Femur (tissue), 1 donor: ENCODE measurements at regions not wholly inside any gene's neighbourhood (a gene's known extent, or its start where the extent isn't known, plus 50 kb on each side); places are given as distances from the start of the nearest gene placed in this dataset.

ENCODE experiments used
- DNase-seq: peaks from one replicate; pipeline ENCODE4 v3.0.0-alpha.2; 2017

- DNase-seq = no peak
Measured at GRCh38 chr4:45199736-45200135, 473.4 kb upstream of the GNPDA2 start.

DNA sequence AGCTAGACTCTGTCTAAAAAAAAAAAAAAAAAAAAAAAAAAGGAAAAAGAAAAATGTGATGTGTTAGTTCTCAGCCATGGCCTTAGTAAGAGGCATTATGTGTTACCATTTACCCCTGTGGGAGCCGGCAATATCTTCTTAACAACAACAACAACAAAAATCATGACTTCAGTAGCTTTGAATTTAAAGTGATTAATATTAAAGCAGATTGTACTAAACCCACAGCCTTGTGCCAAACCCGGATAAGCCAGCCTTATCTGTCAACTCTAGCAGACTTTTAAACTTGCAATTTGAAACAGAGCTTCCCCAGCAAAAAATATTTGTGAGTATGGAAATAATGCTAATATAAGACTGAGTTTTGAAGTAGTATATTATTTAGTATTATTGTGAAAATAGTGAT, 462.1 kb upstream of the GNPDA2 start:
- no peak for DNase-seq

DNA sequence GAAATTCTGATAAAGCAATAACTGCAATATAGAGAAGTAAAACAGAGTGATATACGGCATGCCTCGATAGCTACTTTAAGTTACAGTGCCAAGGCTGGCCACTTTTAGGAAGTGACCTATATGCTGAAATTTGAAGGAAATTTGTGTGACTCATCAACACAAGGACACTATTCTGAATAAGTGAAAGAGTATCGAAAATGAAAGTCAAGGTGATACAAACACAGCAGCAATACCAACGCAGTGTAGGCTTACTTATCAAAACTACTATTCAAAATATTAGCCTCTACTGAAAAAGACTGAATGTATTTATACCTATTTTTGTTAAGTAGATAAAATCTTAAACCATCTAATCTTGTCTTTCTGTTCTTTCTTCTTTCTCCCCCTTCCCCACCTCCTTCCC, 459.9 kb upstream of the GNPDA2 start:
- DNase-seq = no peak

DNA sequence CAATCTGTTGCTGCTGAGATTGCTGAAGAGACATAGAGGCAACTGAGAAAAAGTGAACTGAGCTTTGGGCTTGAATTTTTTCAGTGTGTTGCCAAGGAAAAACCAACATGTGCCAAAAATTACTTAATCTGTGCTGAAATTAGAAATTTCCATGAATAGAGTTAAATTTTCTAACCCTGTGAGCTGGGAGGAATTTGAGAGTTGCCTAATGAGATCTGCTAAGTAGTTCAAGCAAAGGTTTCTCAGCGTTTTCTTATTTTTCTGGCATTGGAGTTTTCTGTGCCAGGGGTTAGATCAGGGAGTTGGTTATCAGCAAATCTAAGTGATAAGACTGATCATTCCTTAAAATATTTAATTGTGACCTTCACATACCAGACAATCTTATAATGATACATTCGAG, 457.5 kb upstream of the GNPDA2 start:
- no peak for DNase-seq

DNA sequence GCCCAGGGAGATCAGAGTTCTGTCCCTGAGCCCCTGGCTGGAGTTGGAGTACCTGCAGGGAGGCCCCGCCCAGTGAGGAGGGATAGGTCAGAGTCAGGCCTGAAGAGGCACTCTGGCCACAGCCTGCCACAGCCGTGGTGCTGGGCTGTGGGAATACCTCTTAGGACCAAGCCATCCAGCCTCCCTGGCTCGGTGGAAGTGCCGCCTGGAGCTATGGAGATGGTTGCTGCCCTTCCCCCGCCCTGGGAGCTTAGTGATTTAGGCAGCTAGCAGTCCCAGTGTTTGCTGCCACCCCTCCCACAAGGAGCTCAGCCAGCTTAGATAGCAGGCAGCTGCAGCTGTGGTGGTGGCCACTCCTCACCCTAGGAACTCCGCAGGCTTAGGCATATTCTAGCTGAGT, 446.3 kb upstream of the GNPDA2 start:
- no peak for DNase-seq

- DNase-seq = no peak
Measured at GRCh38 chr4:45160951-45161350, 434.6 kb upstream of the GNPDA2 start.

DNA sequence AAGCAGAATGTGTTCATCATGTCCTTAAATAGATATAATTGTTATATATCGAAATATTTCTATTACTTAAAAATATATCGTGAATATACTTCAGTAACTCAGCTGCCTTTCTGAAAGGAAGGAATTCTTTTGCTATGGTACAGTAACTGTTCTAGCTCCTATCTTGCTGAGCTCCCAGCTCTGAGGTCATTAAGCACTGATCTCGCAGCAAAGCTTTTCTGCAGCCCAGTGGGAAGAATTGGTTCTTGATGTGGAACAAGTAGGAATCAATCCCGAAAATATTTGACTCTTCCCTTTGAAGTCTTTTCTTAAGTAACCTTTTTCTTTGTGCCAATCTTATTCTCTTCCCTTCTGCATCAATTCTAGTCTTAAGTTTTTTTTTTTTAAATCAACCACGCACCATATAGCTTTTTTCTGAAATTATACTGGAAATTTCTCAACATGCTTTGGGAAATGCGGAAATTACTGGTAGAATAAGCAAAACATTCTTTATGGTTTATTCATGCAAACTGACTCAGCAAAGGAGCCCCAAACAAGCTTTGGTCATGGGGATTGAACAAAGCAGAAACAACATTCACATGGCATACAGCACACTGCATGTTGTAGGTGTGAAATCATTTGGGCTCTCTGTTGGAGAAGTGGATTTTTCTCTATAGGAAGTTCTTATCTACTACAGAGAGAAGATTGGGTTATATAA, 428.9 kb upstream of the GNPDA2 start:
- DNase-seq = no peak

- no peak for DNase-seq
Measured at GRCh38 chr4:45147866-45148265, 421.5 kb upstream of the GNPDA2 start.

DNA sequence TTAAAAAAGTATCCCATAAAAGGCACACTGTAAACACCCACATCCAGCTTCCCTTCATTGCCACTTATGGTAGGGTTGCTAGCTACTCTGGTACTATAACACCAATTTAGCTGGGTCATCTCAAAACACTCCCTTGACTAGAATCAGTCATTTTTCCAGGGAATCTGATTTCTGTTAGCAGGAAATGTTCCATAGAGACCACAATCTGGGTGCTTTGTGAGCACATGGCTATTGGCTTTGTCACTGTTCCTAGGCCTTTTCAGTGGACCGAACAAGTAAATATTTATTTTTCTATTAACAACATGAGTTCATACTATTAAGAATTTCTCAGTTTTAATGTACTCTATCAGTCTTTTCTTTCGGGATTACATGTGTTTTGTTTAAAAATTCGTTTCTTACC, 404.7 kb upstream of the GNPDA2 start:
- DNase-seq = no peak

- DNase-seq = no peak
Measured at GRCh38 chr4:45122406-45122805, 396.1 kb upstream of the GNPDA2 start.

DNA sequence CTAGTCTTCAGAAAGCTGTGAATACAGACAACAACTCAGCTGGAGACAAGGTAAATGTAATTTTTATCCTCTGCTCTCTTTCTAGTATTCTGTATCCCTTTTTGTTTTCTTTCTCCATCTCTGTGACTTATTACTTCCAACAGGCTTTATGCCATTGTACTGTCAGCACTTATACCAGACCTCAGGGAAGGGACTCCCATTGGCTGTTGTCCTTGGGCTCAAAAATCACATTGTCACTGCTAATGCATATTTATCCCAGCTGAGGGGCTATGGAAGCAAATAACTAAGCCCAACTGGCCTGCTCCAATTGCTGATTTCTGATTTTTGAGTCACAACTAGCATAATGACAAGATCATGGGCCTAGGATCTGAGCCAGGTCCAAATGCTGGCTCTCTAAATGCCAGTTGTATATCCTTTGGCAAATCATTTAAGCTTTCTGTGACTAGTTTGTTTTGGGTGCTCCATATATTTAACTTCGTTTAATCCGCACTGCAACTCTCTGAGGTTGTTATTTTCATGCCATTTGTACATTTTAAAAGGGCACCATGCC, 395.1 kb upstream of the GNPDA2 start:
- DNase-seq = no peak

DNA sequence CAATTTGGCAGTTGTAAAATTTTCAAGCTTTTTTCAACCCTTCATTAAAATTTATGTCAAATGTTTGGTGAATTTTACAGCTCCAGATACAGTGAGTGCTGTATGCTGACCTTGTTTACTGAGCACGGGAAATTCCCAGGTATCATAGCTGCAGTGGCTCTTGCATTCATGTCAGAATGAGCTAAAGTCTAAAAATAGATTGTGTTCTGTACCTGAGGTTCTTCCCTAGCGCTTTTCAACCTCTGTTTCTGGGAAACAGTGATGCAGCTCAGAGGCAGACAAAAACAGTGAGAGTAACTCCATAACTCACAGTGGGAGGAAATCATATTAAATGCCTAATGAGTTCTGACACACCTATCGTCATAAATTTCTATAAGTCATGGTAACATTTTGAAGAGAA, 393.8 kb upstream of the GNPDA2 start:
- no peak for DNase-seq

DNA sequence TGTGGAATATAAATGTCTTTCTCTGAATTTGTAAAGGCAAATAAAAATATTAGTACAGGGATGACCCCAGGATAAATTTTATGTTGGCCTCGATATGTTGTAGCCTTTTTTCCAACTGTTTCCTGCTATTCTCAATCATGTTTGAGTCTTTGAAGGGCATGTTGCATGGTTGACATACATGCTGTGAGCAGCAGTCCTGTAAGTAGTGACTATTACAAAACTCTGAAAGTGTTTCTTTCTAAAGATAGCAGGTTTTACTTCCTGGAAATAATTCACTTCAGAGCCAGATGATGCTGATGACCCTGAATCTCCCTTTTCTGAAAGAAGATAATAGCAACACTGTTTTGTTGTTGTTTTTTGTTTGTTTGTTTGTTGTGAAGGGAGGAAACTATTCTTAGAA, 393.0 kb upstream of the GNPDA2 start:
- DNase-seq = no peak

DNA sequence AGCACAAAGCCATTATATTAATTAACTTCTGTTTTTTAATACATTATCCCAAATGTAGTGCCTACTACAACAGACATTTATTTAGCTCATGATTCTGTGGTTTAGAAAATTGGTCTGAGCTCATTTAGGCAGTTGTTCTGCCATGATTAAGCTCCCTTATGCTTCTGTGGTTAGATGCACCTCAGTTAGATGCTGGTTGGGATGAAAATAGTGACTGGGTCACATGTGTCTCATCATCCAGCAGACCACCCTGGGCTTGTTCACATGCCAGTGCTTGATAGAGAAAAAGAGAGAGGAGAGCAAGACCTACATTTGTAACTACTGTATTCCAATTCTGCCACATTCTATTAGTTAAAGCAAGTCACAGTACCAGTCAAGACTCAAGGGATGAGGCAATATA, 376.4 kb upstream of the GNPDA2 start:
- no peak for DNase-seq

DNA sequence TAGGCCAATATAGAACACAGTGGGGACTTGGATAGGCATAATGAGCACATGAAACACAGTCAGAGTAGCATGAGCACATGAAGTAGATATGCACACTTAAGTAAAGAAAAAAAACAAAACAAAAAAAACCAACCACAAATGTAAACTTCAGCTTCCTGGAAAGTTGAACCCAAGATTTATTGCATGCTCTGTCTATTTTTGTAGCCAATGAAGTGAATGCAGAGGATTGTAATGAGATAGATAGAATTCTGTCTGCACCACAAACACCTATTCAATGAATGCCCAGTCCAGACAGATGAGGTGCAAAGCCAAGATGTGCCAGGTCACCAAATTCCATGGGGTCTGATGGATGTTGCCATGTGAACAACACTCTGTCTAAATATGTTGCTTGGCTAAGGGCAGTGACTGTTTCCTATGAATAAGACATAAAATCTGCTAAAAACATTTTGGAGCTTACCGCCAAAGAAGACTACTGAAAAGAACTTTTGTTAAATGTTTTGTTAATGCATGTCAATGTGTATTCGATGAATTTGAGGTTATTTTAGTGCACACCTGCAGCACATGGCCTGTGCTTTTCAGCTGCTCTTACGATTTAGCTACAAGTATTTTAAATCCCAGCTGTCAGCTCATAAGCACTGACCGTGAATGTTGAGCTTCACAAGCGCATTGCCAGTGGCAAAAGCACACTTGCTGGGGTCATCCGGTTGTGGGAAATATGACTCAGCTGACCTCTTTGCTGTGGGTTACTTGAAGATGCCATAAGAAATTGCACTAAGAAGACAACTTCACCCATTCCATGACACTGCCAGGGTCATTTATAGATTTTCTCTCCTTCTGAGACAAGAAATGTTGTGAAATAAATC, 374.8 kb upstream of the GNPDA2 start:
- DNase-seq = peak; percentile 41

DNA sequence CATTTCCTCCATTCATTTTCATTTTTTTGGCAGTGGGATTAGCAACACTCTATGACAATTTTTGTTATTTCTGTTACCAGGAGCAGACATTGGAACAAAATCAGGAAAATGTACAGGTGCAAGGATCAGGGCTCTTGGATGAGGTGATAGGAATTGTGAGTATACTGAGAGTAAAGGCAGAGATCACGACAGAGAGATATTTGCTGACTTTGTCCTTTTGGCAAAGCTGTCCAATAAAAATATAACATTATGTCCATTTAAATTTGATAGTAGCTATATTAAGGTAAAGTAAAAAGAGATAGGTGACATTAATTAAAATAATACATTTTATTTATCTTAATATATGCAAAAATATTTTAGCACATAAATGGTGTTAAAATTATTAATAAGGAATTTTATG, 373.1 kb upstream of the GNPDA2 start:
- DNase-seq = no peak

DNA sequence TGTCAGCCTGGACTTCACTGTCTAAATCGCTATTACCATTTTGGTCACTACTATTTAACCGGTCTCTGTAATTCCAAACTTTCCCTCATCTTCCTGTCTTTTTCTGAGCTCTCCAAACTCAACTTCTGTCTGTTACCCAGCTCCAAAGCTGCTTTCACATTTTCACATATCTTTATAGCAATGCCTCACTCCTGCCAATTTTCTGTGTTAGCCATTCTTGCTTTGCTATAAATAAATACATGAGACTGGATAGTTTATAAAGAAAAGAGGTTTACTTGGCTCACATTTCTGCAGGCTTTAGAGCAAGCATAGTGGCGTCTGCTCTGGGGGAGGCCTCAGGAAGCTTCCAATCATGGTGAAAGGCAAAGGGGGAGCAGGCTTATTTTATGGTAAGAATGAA, 368.3 kb upstream of the GNPDA2 start:
- DNase-seq = no peak

GRCh38 chr4:45082101-45082500, 355.7 kb upstream of the GNPDA2 start:
- DNase-seq = no peak

- no peak for DNase-seq
Measured at GRCh38 chr4:45079616-45080015, 353.3 kb upstream of the GNPDA2 start.

DNA sequence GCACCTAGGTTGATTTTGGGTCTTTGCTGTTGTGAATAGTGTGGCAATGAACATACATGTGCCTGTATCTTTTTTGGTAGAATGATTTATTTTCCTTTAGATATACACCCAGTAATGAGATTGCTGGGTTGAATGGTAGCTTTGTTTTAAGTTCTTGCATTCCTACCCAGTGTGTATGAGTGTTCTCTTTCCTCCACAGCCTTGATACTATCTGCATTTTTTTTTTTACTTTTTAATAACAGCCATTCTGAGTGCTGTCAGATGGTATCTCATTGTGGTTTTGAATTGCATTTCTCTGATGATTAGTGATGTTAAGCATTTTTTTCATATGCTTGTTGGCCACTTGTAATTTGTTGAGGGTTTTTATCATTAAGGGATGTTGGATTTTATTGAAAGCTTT, 351.8 kb upstream of the GNPDA2 start:
- no peak for DNase-seq

DNA sequence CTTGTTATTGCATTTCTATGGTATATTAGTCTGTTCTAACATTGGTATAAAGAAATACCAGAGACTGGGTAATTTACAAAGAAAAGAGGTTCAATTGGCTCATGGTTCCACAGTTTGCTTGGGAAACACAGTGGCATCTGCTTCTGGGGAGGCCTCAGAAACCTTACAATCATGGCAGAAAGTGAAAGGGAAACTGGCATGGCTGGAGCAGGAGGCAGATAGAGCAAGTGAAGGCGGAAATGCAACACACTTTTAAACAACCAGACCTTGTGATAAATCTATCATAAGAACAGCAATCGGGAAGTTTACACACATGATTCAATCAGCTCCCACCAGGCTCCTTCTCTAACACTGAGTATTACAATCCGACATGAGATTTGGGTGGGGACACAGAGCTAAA, 346.6 kb upstream of the GNPDA2 start:
- no peak for DNase-seq

GRCh38 chr4:45064741-45065140, 338.4 kb upstream of the GNPDA2 start:
- DNase-seq = no peak

- no peak for DNase-seq
Measured at GRCh38 chr4:45063696-45064095, 337.3 kb upstream of the GNPDA2 start.

DNA sequence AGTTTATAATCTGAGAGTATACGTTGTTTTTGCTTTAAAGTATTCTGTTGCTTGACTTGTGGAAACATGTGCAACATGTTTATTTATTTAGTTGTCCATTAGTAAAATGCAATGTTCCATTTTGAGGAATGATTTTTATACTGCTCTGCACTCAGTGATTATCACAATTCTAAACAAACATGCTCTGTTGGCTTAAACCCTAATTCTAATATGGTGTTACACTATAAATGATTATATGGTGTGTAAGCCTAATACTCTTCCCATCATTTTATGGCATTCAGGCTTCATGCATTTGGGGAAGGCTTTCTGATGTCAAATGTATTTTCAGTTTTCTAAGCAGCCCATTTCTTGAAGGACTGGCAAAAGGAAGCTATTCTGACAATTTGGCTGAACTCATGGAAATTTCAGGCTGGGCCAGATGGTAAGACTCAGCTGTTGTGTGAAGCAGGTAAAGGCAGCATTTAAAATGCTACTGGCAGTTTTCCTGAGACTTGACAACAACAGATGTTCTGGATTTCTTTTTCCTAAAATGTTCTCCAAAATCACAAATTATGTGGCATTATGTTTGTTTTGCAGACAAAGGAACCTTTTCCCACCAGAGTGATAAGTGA, 336.7 kb upstream of the GNPDA2 start:
- DNase-seq = no peak
